Neutrophil (primary cell): ENCODE measurements at regions not wholly inside any gene's neighbourhood (a gene's known extent, or its start where the extent isn't known, plus 50 kb on each side); places are given as distances from the start of the nearest gene placed in this dataset.

ENCODE experiments used
- H3K27ac ChIP-seq: fragments of 200-600 bp; sonication (generic); 2 replicates; pipeline ENCODE4 v1.5.1; 2016; ENCODE audit warnings: mild to moderate bottlenecking, moderate library complexity
- H3K27me3 ChIP-seq: fragments of 200-600 bp; sonication (generic); 2 replicates; pipeline ENCODE4 v1.6.0; 2016; ENCODE audit warnings: mild to moderate bottlenecking
- H3K36me3 ChIP-seq: fragments of 200-600 bp; sonication (generic); 2 replicates; pipeline ENCODE4 v1.5.1; 2017
- H3K4me1 ChIP-seq, 2 experiments: fragments of 200-600 bp in 1 of 2; sonication (generic) in 1 of 2; 1 replicate in 1 of 2; 2 replicates in 1 of 2; pipeline versions ENCODE4 v1.5.1 to v1.6.1; 2013 to 2016; ENCODE audit warnings: low read depth in 1 of 2, low read length in 1 of 2, mild to moderate bottlenecking in 1 of 2, moderate library complexity in 1 of 2; ENCODE audit not compliant: control insufficient read depth in 1 of 2, insufficient read depth in 1 of 2
- H3K4me3 ChIP-seq, 2 experiments: fragments of 200-600 bp in 1 of 2; sonication (generic) in 1 of 2; 1 replicate in 1 of 2; 2 replicates in 1 of 2; pipeline ENCODE4 v1.5.1; 2013 to 2016; ENCODE audit warnings: low read depth in 1 of 2, low read length in 1 of 2, mild to moderate bottlenecking in 1 of 2, moderate library complexity in 1 of 2
- H3K9me3 ChIP-seq: fragments of 200-600 bp; sonication (generic); 2 replicates; pipeline ENCODE4 v1.5.1; 2016
- CTCF ChIP-seq: fragments of 200-600 bp; sonication (generic); IDR thresholded peaks from 2 replicates; pipeline ENCODE4 v1.5.1; 2016; ENCODE audit warnings: antibody characterized with exemption

- Histone ChIP-seq H3K4me3 (no peak overlapping the region), H3K27ac (no peak overlapping the region), H3K27me3 (no peaks in the 10 kb centered on the region), H3K4me1 (no peaks in the 10 kb centered on the region), H3K9me3 (no peaks in the 10 kb centered on the region), H3K36me3 (no peaks in the 10 kb centered on the region)
- TF ChIP-seq CTCF = no peak
Observed at GRCh38 chr3:117651246-117651645, 941.7 kb downstream of the TUSC7 start.

GRCh38 chr3:117656391-117656790 is 946.8 kb downstream of the TUSC7 start:
- Histone ChIP-seq H3K36me3 (no peaks in the 10 kb centered on the region), H3K4me1 (no peaks in the 10 kb centered on the region), H3K27ac (no peak overlapping the region), H3K9me3 (no peaks in the 10 kb centered on the region), H3K4me3 (no peak overlapping the region), H3K27me3 (no peaks in the 10 kb centered on the region)
- TF ChIP-seq CTCF = no peak

GRCh38 chr3:117657278-117657677 is 947.7 kb downstream of the TUSC7 start:
- H3K4me1 ChIP-seq = no peaks in the 10 kb centered on the region
- H3K27ac ChIP-seq = no peak overlapping the region
- no peak for TF ChIP-seq CTCF
- no peak overlapping the region for H3K4me3 ChIP-seq
- no peaks in the 10 kb centered on the region for H3K36me3 ChIP-seq
- H3K27me3 ChIP-seq = no peaks in the 10 kb centered on the region
- no peaks in the 10 kb centered on the region for H3K9me3 ChIP-seq

- Histone ChIP-seq H3K36me3 (no peaks in the 10 kb centered on the region), H3K27me3 (no peaks in the 10 kb centered on the region), H3K4me1 (no peaks in the 10 kb centered on the region), H3K27ac (no peak overlapping the region), H3K4me3 (no peak overlapping the region), H3K9me3 (no peaks in the 10 kb centered on the region)
- TF ChIP-seq CTCF = no peak
Observed at GRCh38 chr3:117660941-117661817, 951.6 kb downstream of the TUSC7 start.

- no peak for TF ChIP-seq CTCF
- H3K4me3 ChIP-seq = no peak overlapping the region
- no peak overlapping the region for H3K27ac ChIP-seq
- H3K4me1 ChIP-seq = no peaks in the 10 kb centered on the region
- H3K36me3 ChIP-seq = no peaks in the 10 kb centered on the region
- H3K27me3 ChIP-seq = no peaks in the 10 kb centered on the region
- H3K9me3 ChIP-seq = no peaks in the 10 kb centered on the region
Observed at GRCh38 chr3:117661818-117662095, 952.2 kb downstream of the TUSC7 start.
